ENCODE measurements at regions not wholly inside any gene's neighbourhood (a gene's known extent, or its start where the extent isn't known, plus 50 kb on each side); places are given as distances from the start of the nearest gene placed in this dataset.
"Not testable (repeated sequence)": the region's sequence is repeated elsewhere in the genome, so short reads cannot be mapped to it uniquely, and the experiment has no call there.

DNA sequence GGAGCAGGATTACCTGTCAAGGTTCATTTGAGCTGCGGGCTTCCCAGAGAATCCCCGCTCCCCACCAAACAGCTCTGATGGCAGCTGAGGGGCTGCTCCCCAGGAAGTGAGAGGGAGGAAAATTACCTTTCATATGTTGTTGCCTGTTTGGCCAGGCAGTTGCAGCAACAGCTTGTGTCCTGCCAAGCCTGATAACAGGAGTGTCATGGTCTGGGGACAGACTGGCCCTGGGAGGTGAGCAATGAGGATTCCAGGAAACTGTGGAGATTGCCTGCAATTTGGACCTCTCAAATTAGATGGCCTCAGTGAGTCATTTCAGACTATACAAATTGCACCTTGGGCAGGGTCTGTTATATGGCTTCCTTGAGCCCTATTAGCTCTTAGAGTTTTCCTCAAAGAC is 189.3 kb downstream of the PTPRU start:
- no peak for DNase-seq

DNA sequence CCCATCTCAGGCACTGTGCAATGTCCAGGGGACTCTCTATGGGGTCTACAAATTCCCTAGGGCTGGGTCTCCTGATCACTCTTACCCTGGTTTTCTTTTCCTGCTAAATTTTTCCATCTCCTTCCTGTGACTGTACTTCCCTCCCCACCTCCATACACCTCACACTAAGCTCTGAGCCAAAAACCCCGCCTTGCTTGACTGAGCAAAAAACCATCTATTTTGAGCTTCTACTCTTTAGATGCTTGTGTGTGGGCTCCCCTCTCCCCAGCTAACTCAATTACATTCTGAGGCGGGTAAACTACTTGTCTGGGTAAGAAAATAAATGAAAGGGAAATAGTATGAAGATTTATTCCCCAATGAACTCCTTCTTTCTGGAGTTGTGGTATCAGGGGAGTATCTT is 187.9 kb downstream of the PTPRU start:
- no peak for DNase-seq

DNA sequence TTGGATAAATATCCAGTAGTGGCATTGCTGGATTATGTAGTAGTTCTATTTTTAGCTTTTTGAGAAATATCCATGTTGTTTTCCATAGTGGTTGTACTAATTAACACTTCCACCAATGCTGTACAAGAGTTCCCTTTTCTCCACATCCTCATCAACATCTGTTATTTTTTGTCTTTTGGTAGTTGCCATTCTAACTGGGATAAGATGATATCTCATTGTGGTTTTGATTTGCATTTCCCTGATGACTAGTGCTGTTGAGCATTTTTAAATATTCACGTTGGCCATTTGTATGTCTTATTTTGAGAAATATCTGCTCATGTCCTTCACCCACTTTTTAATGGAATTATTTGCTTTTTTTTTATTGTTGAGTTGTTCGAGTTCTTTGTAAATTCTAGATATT is 183.9 kb downstream of the PTPRU start:
- no peak for DNase-seq

DNA sequence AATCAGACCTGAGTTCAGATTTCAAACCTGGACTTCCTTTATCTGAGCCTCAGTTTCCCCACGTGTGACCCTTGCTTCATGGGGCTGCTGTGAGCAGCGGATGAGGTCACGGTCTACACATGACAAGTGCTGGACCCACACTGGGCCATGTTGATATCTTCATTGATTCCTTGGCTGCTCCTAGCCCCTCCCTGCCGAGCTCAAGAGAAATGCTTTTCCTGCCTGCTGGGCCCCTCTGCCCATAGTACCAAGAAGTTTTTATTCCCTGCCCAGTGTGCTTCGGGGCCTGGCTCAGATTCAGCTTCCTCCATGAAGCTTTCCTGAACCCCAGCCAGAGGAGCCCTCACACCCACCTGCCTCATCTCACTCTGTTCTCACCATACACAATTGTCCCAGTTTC is 181.6 kb downstream of the PTPRU start:
- DNase-seq: no peak

DNA sequence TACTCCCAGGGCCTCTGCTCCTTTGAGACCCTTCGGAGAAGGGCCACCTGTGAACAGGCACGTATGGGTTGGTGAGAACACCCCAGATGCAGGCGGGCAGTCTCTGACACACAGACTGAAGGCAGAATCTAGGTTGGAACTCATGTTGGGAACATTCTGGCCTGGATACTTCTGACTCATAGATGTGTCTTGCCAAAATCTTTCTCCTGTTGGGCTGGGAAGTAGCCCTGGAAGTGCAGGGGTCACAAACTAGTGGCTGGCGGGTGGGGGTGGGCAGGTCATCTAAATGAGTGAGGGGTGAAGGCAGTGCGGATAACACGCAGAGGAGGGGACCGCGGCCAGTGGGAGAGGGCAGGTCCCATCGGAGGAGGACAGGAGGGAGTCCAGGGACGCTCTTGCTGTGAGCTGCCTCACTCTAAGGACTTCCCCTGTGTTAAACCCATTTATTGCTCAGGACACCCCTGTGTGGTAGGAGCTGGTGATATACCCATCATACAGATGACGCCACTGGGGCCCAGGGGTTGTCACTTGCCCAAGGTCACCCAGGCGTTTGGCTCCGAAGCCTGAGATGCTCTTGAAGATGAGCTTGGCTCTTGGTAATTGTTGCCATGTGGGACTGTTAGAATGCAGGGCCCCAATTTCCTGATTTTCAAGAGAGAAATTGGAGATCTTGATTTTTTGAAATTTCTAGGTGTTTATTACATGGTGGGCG is 181.0 kb downstream of the PTPRU start:
- DNase-seq: no peak

DNA sequence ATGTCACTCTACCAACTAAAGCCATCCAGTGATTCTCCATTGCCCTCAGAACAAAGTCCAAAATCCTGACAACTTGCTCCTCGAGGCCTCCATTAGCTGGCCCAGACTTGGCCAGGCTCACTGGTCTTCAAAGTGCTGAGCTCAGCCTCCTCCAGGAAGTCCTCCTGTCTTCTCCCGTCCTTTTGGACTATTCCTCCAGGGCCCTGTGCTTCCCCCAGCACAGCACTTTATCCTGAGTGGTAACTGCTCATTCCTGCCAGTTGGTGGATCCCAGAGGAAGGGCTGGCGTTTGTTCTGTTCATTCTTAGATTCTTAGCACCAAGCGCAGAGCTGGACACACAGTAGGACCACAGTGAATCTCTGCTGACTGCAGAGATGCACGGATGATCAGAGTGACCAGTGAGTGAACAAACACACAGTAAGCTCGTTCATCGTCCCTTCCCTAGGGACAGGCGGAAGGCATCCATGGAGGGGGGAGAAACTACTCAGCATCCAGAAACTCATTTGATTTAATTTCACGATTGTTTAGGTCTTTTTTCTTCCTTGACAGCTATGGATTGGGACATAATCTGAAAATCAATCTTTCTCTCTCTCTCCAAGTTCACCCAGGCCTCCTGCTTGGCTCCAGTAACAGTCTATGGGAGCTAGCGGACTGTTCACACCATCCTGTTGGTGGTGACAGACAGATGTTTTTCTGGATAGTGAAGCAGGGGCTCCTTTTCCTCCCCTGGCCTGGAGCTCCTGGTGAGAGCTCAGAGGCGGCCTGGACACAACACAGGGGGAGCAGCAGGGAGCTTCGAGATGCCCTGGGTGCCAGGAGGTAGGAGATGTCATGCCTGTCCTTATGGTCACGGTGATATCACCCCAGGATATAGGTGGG is 180.2 kb downstream of the PTPRU start:
- no peak for DNase-seq

DNA sequence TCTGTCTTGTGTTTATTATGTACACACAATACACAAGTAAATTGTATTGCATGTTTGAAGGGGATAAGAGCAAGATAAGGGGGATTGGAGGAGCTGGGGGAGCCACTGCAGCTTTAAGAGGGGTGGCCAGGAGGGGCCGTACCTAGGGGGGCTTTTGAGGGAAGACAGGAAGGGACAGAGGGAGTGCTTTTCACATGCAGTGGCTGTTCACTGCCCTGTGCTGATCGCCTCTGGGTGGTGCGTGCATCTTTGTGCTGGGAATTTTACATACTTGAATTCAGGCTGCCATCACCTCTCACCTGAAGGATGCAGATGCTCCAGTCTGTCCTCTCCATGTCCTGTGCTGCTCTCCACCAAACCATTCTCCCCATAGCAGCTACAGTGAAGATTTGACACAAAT is 179.5 kb downstream of the PTPRU start:
- no peak for DNase-seq

DNA sequence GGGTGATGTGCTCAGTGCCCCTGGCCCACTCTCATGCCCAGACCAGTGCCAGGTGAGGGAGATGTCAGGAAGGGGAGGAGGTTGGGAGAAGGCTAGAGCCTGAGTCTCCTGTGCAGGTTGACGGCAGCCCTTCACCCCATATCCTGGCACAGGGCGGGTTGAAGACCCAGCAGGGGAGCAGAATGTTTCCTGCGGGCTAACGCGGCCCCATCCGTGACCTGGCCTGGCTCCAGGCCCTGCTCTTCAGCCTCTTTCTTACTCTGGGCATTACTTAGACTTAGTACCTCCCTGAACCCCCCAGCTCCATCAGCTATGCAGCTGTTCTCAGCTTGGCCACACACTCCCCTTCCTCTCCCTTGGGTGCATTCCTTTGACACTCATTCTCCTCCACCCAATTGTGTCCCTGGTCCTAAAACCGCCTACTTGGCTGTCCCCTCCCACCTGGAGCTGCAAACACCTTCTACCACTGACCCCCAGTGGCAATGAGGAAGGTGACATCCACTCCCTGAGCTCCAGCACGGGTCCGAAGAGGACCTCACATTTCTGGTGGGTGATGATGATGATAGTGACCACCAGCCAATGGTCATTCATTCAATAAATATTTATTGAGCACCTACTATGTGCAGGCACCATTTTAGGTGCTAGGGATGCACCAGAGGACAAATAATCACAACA is 179.0 kb downstream of the PTPRU start:
- DNase-seq: no peak

DNA sequence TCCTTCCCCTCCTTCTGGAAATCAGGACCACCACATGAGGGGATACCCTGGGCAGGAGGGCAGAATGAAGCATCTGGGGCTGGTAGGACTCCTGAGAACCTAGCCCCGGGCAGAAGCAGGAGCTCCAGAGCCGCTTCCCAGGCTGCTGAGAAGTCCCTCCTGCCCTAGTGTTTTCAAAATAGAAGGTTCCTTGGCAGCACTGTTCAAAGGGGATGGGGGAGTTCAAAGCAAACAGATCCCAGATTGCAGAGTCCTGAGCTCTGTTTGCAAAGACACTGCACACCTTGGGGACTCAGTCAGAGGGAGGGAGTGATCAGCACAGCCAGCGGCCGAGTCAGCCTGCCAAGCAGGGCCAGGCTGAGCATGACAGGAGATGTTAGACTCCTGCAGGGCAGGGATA is 177.8 kb downstream of the PTPRU start:
- DNase-seq: no peak

DNA sequence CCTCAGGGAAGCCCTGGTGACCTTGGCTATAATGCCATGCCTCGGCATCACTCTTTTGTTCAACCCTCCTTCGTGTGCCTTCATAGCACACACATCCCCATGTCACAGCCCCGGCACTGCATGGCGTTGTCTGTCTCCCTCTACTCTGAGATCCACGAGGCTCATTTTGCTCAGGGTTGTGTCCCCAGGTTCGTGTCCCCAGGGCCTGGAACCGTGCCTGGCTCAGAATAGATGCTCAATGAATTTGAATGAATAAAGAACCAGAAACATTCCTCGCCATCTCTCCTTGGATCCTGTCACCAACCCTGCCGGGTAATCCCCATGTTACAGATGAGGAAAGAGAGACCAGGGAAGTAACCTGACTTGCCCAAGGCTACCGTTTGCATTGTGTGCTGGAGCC is 177.3 kb downstream of the PTPRU start:
- DNase-seq: no peak

DNA sequence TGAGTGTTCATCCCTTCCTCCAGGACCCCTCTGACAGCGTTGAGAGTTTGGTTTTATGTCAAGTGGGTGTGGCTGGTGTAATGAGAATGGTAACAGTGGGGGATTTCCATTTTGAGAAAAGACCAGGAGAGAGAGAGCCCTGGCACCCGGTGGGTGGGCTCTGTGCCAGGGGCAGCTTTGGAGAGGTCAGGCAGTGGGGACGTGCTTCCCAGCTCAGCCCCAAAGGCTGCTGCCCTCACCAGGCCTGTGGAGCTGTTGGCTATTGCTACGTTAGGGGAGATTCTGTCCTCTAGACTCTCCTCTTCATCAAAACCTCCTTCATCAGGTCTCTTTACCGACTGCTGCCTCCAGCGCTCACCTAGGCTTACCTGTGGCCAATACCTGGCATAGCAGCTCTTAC is 176.3 kb downstream of the PTPRU start:
- no peak for DNase-seq

DNA sequence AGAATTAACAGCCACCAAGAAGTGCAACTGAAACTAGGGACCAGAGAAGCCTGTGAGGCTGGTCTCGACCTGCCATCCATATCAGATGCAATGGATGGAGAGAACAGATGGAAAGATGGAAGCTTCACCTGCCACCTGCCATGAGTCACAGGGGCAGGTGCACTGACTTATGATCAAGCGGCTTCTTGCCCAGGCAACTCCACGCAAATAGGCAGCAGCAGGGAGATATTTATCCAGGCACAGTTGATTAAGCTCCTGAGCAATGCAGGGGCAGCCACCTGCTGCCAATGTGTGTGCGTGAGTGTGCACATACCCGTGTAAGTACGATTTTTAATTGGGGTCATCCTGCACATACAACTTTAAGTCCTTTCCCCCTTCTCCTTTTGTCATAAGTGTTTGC is 174.2 kb downstream of the PTPRU start:
- DNase-seq: no peak

DNA sequence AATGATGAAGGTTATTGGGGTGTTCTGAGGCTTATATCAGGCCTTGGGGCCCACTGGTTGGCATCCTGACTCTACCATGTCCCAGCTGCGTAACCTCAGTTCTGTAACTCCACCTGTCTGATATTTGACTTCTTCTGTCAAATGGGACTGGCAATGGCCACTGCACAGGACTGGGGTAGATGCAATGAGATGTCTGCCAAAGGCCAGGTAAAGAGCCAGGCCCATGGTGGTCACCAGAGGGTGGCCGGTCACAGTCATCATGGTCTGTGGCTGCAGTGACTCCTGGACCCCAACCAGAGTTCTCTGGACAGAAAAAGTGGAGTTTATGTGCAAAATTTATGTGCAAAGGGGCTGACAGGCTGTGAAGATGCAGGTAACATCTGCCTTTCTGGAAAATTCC is 173.3 kb downstream of the PTPRU start:
- no peak for DNase-seq

DNA sequence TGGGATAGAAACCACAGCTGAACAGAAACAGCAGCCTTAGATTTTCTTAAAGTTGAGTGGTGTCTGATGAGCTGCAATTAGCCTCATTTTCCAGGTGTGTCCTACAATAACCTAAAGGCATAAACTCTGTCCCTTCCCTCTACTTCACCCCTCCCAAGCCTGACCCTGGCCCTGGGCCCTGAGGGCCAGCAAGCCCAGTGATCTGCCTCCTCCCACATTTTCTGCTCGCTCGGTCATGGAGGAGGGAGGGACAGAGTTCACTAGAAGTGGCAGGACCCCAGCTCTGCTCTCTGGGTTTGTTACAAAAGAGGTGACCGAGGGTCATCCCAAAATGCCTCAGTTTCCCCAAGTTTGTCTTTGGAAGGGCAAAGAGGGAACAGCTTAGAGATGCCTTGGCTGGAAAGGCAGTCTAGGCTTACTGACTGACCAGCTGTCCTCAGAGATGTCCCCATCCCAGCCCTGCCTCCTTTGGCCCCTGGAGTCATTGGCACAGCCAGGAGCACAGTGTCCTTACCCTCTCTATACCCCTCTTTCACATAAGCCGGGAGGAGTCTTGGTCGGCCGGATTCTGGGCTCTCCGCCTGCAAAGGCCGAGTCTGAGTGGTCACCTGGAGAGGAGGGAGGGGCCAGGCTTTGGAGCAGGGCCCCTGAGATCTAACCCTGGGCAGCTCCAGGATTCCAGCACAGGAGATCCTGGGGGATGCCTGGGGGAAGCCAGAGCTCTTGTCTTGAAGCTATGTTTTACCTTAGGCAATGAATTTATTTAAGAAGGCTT is 172.7 kb downstream of the PTPRU start:
- no peak for DNase-seq

DNA sequence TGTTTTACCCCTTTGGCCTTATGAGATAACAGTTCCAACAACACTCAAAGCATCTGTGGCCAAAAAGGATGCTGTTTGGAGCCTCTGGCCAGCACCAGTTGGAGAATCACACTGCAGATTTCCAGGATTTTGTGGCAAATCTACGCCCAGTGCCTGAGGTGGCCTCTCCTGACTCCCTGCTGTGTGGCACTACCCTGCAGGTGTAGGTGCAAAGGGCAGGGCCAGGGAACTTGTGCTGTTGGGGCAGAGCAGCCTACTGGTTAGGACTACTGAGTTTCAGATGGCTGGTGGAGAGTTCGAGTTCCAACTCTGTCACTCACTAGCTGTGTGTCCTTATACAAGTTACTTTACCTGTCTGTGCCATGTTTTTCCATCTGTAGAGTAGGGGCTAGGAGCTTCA is 170.5 kb downstream of the PTPRU start:
- DNase-seq: no peak

DNA sequence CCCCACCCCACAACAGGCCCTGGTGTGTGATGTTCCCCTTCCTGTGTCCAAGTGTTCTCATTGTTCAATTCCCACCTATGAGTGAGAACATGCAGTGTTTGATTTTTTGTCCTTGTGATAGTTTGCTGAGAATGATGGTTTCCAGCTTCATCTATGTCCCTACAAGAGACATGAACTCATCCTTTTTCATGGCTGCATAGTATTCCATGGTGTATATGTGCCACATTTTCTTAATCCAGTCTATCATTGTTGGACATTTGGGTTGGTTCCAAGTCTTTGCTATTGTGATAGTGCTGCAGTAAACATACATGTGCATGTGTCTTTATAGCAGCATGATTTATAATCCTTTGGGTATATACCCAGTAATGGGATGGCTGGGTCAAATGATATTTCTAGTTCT is 163.9 kb downstream of the PTPRU start:
- not testable (repeated sequence) for DNase-seq

DNA sequence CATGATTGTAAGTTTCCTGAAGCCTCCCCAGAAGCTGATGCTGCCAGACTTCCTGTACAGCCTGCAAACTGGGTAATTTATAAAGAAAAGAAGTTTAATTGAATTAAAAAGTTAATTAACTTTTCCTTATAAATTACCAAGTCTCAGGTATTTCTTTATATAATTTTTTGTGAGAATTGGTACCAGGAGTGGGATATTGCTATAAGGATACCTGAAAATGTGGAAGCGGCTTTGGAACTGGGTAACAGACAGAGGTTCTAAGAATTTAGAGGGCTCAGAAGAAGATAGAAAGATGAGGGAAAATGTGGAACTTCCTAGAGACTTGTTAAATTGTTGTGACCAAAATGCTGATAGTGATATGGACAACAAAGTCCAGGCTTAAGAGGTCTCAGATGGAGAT is 163.1 kb downstream of the PTPRU start:
- no peak for DNase-seq

DNA sequence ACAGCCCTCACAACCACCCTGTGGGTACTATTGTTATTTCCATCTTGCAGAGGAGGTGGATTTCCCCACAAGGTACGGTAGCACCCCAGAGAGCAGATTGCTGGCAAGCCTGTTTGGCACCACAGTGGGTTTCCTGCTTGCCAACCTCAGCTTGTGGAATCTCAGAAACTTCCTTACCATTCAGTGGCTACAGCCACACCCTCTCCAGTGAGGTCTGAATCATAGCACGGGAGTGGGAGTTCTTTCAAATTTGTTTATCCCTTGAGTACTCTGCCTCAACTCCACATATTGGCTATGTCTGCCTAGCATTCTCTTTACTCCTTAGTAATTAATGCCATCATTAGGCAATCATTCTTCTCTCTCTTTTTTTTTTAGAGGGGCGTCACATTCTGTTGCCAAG is 162.1 kb downstream of the PTPRU start:
- no peak for DNase-seq

DNA sequence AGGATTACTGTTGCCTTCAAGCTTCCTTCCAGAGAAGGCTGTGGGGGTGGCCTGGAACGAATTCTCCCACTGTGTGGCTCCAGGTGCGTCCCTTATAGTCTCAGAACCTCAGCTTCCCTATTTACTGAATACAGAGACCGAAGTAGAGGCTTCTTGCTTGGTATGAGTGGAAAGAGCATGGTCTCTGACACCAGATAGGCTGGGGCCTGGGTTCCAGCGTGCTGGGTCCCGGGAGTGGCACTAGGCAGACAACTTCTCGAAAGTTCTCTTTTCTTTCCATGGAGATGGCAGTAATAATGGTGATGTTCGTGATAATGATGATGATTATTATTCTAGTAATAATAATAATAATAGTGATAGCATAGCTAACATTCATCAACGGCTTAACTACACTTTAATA is 161.7 kb downstream of the PTPRU start:
- DNase-seq: no peak

DNA sequence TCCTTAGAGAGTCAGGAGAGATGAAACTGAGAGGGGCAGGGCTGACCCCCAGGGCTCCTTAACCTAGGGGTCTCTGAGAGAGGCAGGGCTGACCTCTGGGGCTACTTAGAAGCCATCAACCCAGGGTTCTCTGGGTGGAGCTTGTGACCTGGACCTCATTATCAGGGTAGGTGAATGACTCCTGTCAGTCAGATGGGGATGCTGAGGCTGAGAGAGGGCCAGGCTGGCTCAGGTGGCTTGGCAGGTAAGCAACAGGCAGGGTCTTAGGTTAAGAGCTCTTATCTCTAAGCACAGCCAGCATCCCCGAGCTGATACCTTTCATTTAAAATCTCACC is 160.9 kb downstream of the PTPRU start:
- DNase-seq: no peak

DNA sequence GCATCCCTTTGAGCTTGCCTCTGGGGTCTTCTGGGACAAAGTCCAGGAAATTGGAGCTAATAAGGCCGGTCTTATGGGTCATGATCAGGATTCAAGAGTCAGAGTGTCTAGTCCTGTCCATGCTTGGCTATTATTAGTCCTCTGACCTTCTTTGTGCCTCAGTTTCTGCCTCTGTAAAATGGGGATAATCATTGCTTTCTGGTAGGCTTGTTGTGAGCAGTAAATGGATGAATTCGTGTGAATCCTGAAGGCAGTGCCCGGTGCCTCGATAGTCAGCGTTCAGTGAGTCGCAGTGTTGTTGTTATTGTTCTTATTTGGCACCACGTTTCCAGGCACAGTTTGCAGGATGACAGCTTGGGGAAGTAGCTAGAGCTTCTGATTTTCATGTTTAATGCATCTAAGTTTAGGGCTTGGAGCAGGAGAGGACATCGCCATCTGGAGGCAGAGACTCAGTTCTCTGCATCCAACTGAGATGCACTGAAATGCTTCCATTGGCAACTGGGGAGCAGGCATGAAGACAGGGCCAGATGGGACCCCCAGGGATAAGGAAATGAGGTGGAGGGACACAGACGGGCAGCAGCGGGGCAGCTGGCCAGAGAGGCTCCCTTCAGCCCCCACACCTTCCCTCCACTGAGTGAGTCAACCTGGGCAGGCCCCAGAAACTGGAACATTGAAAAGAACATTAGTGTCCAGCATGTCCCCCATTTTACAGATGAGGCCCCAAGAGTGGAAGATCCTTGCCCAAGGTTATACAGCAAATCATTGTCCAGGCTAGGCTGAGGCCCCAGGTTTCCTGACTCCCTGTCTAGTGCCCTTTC is 160.3 kb downstream of the PTPRU start:
- DNase-seq: no peak

DNA sequence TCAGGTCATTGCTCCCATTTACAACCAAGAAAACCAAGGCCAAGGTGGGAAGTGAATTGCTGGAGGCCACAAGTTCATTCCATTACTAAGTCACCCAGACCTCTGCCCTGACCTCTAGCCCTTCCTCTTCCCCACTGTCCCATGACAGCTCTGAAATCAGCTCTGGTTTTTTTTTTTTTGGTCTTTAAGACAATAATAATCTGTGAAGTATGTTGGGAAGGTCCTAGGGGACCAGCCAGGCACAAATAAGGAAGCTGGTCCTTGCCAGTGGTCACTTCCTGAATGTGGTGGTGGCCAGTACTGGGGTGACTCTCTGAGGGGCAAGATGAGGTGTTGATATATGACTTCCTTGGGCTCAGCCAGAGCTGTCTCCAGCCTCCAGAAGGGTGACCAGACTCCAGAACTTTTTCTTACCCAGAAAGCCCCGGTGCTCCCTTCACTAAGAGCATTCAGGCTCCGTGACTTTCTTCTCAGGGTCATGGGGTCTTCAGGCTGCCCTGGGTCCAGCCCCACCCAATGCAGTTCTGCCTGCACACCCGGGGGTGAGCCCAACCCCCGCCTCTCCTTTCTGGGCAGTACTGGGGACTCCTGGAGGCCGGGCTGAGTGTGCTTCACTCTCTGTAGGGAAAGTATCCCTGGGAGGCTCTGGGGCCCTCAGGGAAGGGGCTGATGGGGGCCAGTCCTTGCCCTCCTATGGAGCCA is 159.6 kb downstream of the PTPRU start:
- no peak for DNase-seq

All from NCI-H1048 (cell line).